ENCODE measurements at regions not wholly inside any gene's neighbourhood (a gene's known extent, or its start where the extent isn't known, plus 50 kb on each side); places are given as distances from the start of the nearest gene placed in this dataset.

- TF ChIP-seq PKNOX1 (IDR thresholded peaks at IDR 0.05) (no peak), SUZ12 (IDR thresholded peaks at IDR 0.05) (no peak), TARDBP (IDR thresholded peaks at IDR 0.05) (no peak), ELF4 (IDR thresholded peaks at IDR 0.05) (no peak), NFRKB (IDR thresholded peaks at IDR 0.05) (no peak), CTBP1 (IDR thresholded peaks at IDR 0.05; ENCODE audit: borderline replicate concordance) (no peak), BHLHE40 (IDR thresholded peaks at IDR 0.05; ENCODE audit: borderline replicate concordance) (no peak), LEF1 (IDR thresholded peaks at IDR 0.05; ENCODE audit: borderline replicate concordance) (no peak), ZNF384 (IDR thresholded peaks at IDR 0.05) (no peak), FOXA1 (IDR thresholded peaks at IDR 0.05) (no peak), FOXK2 (IDR thresholded peaks at IDR 0.05) (no peak), L3MBTL2 (conservative IDR thresholded peaks at IDR 0.05) (no peak), SP1 (IDR thresholded peaks at IDR 0.05) (no peak), HDGF (IDR thresholded peaks at IDR 0.05; ENCODE audit: borderline replicate concordance) (no peak), ARNT (IDR thresholded peaks at IDR 0.05) (no peak), FOXM1 (IDR thresholded peaks at IDR 0.05; ENCODE audit: borderline replicate concordance) (no peak)
- ChIA-PET CTCF (no interaction called here), POLR2A (no interaction called here)
- DNase-seq (ENCODE audit: extremely low spot score), result no peak
Measured at GRCh38 chr11:45092404-45092785, 54.0 kb upstream of the PRDM11 start.

GRCh38 chr11:45092901-45093760 is 53.3 kb upstream of the PRDM11 start:
- no peak for DNase-seq (ENCODE audit: extremely low spot score)
- TF ChIP-seq ARNT (IDR thresholded peaks at IDR 0.05) (no peak), BHLHE40 (IDR thresholded peaks at IDR 0.05; ENCODE audit: borderline replicate concordance) (no peak), ZNF384 (IDR thresholded peaks at IDR 0.05) (no peak), FOXK2 (IDR thresholded peaks at IDR 0.05) (no peak), L3MBTL2 (conservative IDR thresholded peaks at IDR 0.05) (no peak), CTBP1 (IDR thresholded peaks at IDR 0.05; ENCODE audit: borderline replicate concordance) (no peak)
- ChIA-PET POLR2A (no interaction called here), CTCF (no interaction called here)

DNA sequence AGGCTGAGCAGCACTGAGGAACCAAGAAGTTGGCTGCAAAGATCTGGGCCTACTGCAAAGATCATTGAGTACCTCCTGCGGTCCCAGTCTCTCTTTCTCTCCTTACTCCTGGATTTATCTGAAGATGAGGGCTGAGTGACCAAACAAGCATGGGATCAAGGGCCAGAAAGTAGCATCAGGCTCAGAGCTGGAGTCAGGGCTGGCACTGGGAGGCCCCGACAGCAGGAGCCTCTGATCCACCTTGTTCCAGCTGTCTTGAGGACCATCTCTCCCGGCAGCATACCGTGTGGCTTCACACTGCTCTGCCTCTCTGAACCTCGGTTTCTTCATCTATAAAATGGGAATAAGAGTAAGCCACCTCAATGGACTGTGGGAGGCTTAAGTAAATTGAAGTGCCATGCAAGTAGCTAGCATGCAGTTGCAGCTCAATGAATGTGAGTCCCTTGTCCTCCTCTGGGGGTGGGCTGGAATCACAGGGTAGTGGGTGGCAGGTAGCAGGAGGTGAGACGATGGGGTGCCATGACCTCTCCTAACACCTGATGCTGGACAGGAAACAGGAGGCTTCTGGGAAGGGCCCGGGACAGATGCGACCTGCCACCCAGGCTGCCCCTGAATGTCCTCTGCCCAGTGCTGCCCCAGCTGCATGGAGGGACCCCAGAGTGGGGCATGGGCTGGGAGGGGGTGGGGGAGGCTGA is 52.5 kb upstream of the PRDM11 start:
- ChIA-PET POLR2A (no interaction called here), CTCF (no interaction called here)
- no peak for DNase-seq (ENCODE audit: extremely low spot score)
- TF ChIP-seq SUZ12 (IDR thresholded peaks at IDR 0.05) (no peak), BHLHE40 (IDR thresholded peaks at IDR 0.05; ENCODE audit: borderline replicate concordance) (no peak), PKNOX1 (IDR thresholded peaks at IDR 0.05) (no peak), CTBP1 (IDR thresholded peaks at IDR 0.05; ENCODE audit: borderline replicate concordance) (no peak), HDGF (IDR thresholded peaks at IDR 0.05; ENCODE audit: borderline replicate concordance) (no peak), ELF4 (IDR thresholded peaks at IDR 0.05) (no peak), L3MBTL2 (conservative IDR thresholded peaks at IDR 0.05) (no peak), LEF1 (IDR thresholded peaks at IDR 0.05; ENCODE audit: borderline replicate concordance) (no peak), FOXA1 (IDR thresholded peaks at IDR 0.05) (no peak), FOXK2 (IDR thresholded peaks at IDR 0.05) (no peak), TARDBP (IDR thresholded peaks at IDR 0.05) (no peak), ARNT (IDR thresholded peaks at IDR 0.05) (no peak), NFRKB (IDR thresholded peaks at IDR 0.05) (no peak), ZNF384 (IDR thresholded peaks at IDR 0.05) (no peak), FOXM1 (IDR thresholded peaks at IDR 0.05; ENCODE audit: borderline replicate concordance) (no peak), SP1 (IDR thresholded peaks at IDR 0.05) (no peak)

- POLR2A ChIA-PET, result interaction anchor here (0.6 kb wide), 1 partner anchor 91 kb away, joined by 3 read pairs; no protein-coding TSS in a partner anchor
- CTCF ChIA-PET, result no interaction called here
- no peak for DNase-seq (ENCODE audit: extremely low spot score)
- no peak for TF ChIP-seq HDGF (IDR thresholded peaks at IDR 0.05; ENCODE audit: borderline replicate concordance)
- no peak for TF ChIP-seq ELF4 (IDR thresholded peaks at IDR 0.05)
- no peak for TF ChIP-seq SUZ12 (IDR thresholded peaks at IDR 0.05)
- no peak for TF ChIP-seq FOXA1 (IDR thresholded peaks at IDR 0.05)
- TF ChIP-seq BHLHE40 (IDR thresholded peaks at IDR 0.05; ENCODE audit: borderline replicate concordance), result no peak
- no peak for TF ChIP-seq NFRKB (IDR thresholded peaks at IDR 0.05)
- TF ChIP-seq FOXM1 (IDR thresholded peaks at IDR 0.05; ENCODE audit: borderline replicate concordance), result no peak
- TF ChIP-seq LEF1 (IDR thresholded peaks at IDR 0.05; ENCODE audit: borderline replicate concordance), result no peak
- no peak for TF ChIP-seq CTBP1 (IDR thresholded peaks at IDR 0.05; ENCODE audit: borderline replicate concordance)
- no peak for TF ChIP-seq FOXK2 (IDR thresholded peaks at IDR 0.05)
Measured at GRCh38 chr11:45094958-45095690, 51.3 kb upstream of the PRDM11 start.

GRCh38 chr11:45095691-45096010 is 50.8 kb upstream of the PRDM11 start:
- CTCF ChIA-PET, result no interaction called here
- TF ChIP-seq L3MBTL2 (conservative IDR thresholded peaks at IDR 0.05) (no peak), TARDBP (IDR thresholded peaks at IDR 0.05) (no peak), FOXA1 (IDR thresholded peaks at IDR 0.05) (no peak), ELF4 (IDR thresholded peaks at IDR 0.05) (no peak), ZNF384 (IDR thresholded peaks at IDR 0.05) (no peak), LEF1 (IDR thresholded peaks at IDR 0.05; ENCODE audit: borderline replicate concordance) (no peak), BHLHE40 (IDR thresholded peaks at IDR 0.05; ENCODE audit: borderline replicate concordance) (no peak), HDGF (IDR thresholded peaks at IDR 0.05; ENCODE audit: borderline replicate concordance) (no peak), NFRKB (IDR thresholded peaks at IDR 0.05) (no peak), FOXK2 (IDR thresholded peaks at IDR 0.05) (no peak), SUZ12 (IDR thresholded peaks at IDR 0.05) (no peak), CTBP1 (IDR thresholded peaks at IDR 0.05; ENCODE audit: borderline replicate concordance) (no peak), ARNT (IDR thresholded peaks at IDR 0.05) (no peak)
- DNase-seq (ENCODE audit: extremely low spot score), result no peak
- POLR2A ChIA-PET, result interaction anchor here (0.6 kb wide), 1 partner anchor 92 kb away, joined by 3 read pairs; no protein-coding TSS in a partner anchor

Measured in HEK293T (cell line).